ENCODE measurements at regions not wholly inside any gene's neighbourhood (a gene's known extent, or its start where the extent isn't known, plus 50 kb on each side); places are given as distances from the start of the nearest gene placed in this dataset.
"Not testable (repeated sequence)": the region's sequence is repeated elsewhere in the genome, so short reads cannot be mapped to it uniquely, and the experiment has no call there.

- Histone ChIP-seq H3K36me3 (ENCODE audit: control insufficient read depth in 1 of 2, insufficient read depth in 2 of 2, low read length in 2 of 2) (no peaks in the 10 kb centered on the region), H3K9me3 (ENCODE audit: control insufficient read depth in 1 of 2, low read length in 2 of 2) (peaks cover 0 to 4% of the 10 kb centered on the region in 2 donors), H3K27ac (ENCODE audit: low read length) (no peak overlapping the region), H3K4me1 (ENCODE audit: control insufficient read depth in 1 of 2, insufficient read depth in 2 of 2, low read length in 2 of 2) (no peaks in the 10 kb centered on the region), H3K27me3 (ENCODE audit: low read depth, low read length) (no peaks in the 10 kb centered on the region), H3K4me3 (ENCODE audit: low read depth in 1 of 2, low read length in 2 of 2) (no peak overlapping the region)
Measured at GRCh38 chr16:25566183-25566582, 125.6 kb upstream of the HS3ST4 start.

- H3K4me3 ChIP-seq (ENCODE audit: low read depth in 1 of 2, low read length in 2 of 2) = no peak overlapping the region
- no peaks in the 10 kb centered on the region for H3K36me3 ChIP-seq (ENCODE audit: control insufficient read depth in 1 of 2, insufficient read depth in 2 of 2, low read length in 2 of 2)
- no peak overlapping the region for H3K27ac ChIP-seq (ENCODE audit: low read length)
- H3K9me3 ChIP-seq (ENCODE audit: control insufficient read depth in 1 of 2, low read length in 2 of 2) = peaks cover 0 to 7% of the 10 kb centered on the region in 2 donors
- H3K27me3 ChIP-seq (ENCODE audit: low read depth, low read length) = no peaks in the 10 kb centered on the region
- no peaks in the 10 kb centered on the region for H3K4me1 ChIP-seq (ENCODE audit: control insufficient read depth in 1 of 2, insufficient read depth in 2 of 2, low read length in 2 of 2)
Measured at GRCh38 chr16:25563700-25564099, 128.1 kb upstream of the HS3ST4 start.

- not testable (repeated sequence) for H3K9me3 ChIP-seq (ENCODE audit: control insufficient read depth in 1 of 2, low read length in 2 of 2); H3K27ac ChIP-seq (ENCODE audit: low read length); H3K4me3 ChIP-seq (ENCODE audit: low read depth in 1 of 2, low read length in 2 of 2); H3K27me3 ChIP-seq (ENCODE audit: low read depth, low read length); H3K36me3 ChIP-seq (ENCODE audit: control insufficient read depth in 1 of 2, insufficient read depth in 2 of 2, low read length in 2 of 2); H3K4me1 ChIP-seq (ENCODE audit: control insufficient read depth in 1 of 2, insufficient read depth in 2 of 2, low read length in 2 of 2)
Measured at GRCh38 chr16:25561723-25562122, 130.0 kb upstream of the HS3ST4 start.

DNA sequence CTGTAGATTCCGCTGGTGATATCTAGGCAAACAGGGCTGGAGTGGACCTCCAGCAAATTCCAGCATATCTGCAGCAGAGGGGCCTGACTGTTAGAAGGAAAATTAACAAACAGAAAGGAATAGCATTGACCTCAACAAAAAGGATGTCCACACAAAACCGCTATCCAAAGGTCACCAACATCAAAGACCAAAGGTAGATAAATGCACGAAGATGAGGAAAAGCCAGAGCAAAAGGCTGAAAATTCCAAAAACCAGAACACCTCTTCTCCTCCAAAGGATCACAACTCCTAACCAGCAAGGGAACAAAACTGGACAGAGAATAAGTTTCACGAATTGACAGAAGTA lies 134.8 kb upstream of the HS3ST4 start:
- H3K4me3 ChIP-seq (ENCODE audit: low read depth in 1 of 2, low read length in 2 of 2); H3K9me3 ChIP-seq (ENCODE audit: control insufficient read depth in 1 of 2, low read length in 2 of 2); H3K27ac ChIP-seq (ENCODE audit: low read length); H3K4me1 ChIP-seq (ENCODE audit: control insufficient read depth in 1 of 2, insufficient read depth in 2 of 2, low read length in 2 of 2); H3K36me3 ChIP-seq (ENCODE audit: control insufficient read depth in 1 of 2, insufficient read depth in 2 of 2, low read length in 2 of 2); H3K27me3 ChIP-seq (ENCODE audit: low read depth, low read length): not testable (repeated sequence)

- H3K9me3 ChIP-seq (ENCODE audit: control insufficient read depth in 1 of 2, low read length in 2 of 2); H3K36me3 ChIP-seq (ENCODE audit: control insufficient read depth in 1 of 2, insufficient read depth in 2 of 2, low read length in 2 of 2); H3K27ac ChIP-seq (ENCODE audit: low read length); H3K4me1 ChIP-seq (ENCODE audit: control insufficient read depth in 1 of 2, insufficient read depth in 2 of 2, low read length in 2 of 2); H3K4me3 ChIP-seq (ENCODE audit: low read depth in 1 of 2, low read length in 2 of 2); H3K27me3 ChIP-seq (ENCODE audit: low read depth, low read length): not testable (repeated sequence)
Measured at GRCh38 chr16:25556289-25556967, 135.3 kb upstream of the HS3ST4 start.

DNA sequence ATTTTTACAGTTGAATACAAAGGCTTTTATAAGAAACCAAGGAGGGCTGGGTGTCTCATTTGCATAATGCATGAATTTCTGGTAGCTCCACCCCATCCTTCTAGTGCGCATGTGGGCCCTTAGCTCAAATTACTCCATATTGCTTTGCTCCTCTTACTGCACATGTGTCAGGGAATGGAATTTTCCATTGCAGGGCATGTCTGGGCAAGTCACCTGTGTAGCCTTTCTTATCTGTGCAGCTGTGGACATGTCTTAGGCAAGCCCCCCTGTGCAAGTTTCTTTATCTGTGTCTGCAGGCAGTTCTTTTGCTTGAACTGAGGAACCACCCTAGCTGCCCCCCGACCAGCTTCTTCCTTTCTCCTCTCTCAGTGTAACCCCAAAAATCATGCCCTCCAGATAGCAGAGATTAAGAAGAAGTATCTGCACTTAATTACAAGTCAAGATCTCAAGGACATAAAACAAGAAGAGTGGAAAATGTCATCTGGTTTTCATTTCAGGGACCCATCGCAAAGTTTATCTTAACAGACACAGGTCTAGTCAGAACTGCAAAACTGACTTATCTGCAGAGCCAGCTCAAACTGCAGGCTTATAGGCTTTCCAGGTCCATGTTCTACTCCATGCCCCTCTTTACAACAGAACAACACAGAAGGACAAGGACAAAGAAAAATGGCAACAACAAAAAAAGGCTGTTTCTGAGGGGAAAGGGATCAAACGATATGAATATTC lies 137.9 kb upstream of the HS3ST4 start:
- Histone ChIP-seq H3K27me3 (ENCODE audit: low read depth, low read length) (no peaks in the 10 kb centered on the region), H3K4me3 (ENCODE audit: low read depth in 1 of 2, low read length in 2 of 2) (no peak overlapping the region), H3K27ac (ENCODE audit: low read length) (no peak overlapping the region), H3K36me3 (ENCODE audit: control insufficient read depth in 1 of 2, insufficient read depth in 2 of 2, low read length in 2 of 2) (no peaks in the 10 kb centered on the region), H3K4me1 (ENCODE audit: control insufficient read depth in 1 of 2, insufficient read depth in 2 of 2, low read length in 2 of 2) (no peaks in the 10 kb centered on the region), H3K9me3 (ENCODE audit: control insufficient read depth in 1 of 2, low read length in 2 of 2) (peaks cover 0 to 14% of the 10 kb centered on the region in 2 donors)

- H3K27me3 ChIP-seq (ENCODE audit: low read depth, low read length) = no peaks in the 10 kb centered on the region
- H3K36me3 ChIP-seq (ENCODE audit: control insufficient read depth in 1 of 2, insufficient read depth in 2 of 2, low read length in 2 of 2) = no peaks in the 10 kb centered on the region
- H3K4me3 ChIP-seq (ENCODE audit: low read depth in 1 of 2, low read length in 2 of 2) = no peak overlapping the region
- peaks cover 0 to 12% of the 10 kb centered on the region in 2 donors for H3K9me3 ChIP-seq (ENCODE audit: control insufficient read depth in 1 of 2, low read length in 2 of 2)
- H3K4me1 ChIP-seq (ENCODE audit: control insufficient read depth in 1 of 2, insufficient read depth in 2 of 2, low read length in 2 of 2) = no peaks in the 10 kb centered on the region
- H3K27ac ChIP-seq (ENCODE audit: low read length) = no peak overlapping the region
Measured at GRCh38 chr16:25550647-25551046, 141.1 kb upstream of the HS3ST4 start.

- H3K4me3 ChIP-seq (ENCODE audit: low read depth in 1 of 2, low read length in 2 of 2) = no peak overlapping the region
- H3K27ac ChIP-seq (ENCODE audit: low read length) = no peak overlapping the region
- H3K4me1 ChIP-seq (ENCODE audit: control insufficient read depth in 1 of 2, insufficient read depth in 2 of 2, low read length in 2 of 2) = no peaks in the 10 kb centered on the region
- H3K36me3 ChIP-seq (ENCODE audit: control insufficient read depth in 1 of 2, insufficient read depth in 2 of 2, low read length in 2 of 2) = no peaks in the 10 kb centered on the region
- no peaks in the 10 kb centered on the region for H3K27me3 ChIP-seq (ENCODE audit: low read depth, low read length)
- peaks cover 0 to 12% of the 10 kb centered on the region in 2 donors for H3K9me3 ChIP-seq (ENCODE audit: control insufficient read depth in 1 of 2, low read length in 2 of 2)
Measured at GRCh38 chr16:25546791-25547190, 145.0 kb upstream of the HS3ST4 start.

DNA sequence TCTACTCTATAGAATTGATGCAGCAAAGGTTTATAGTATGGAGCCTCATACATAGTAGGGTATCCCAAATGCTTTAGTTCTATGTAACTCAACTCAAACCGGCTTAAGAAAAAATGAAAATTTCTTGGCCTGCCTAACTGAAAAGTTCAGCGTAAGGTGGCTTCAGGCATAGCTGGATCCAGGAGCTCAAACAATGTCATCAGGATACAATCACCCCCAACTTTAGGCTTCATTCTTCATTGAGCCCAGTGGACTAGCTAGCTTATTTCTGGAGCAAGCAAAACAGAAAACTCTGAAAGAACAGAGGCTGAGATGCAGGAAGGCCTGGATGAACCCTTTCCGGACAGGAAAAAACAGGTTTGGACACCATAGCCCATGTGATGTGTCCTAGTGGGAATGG lies 147.5 kb upstream of the HS3ST4 start:
- Histone ChIP-seq H3K36me3 (ENCODE audit: control insufficient read depth in 1 of 2, insufficient read depth in 2 of 2, low read length in 2 of 2) (no peaks in the 10 kb centered on the region), H3K27me3 (ENCODE audit: low read depth, low read length) (no peaks in the 10 kb centered on the region), H3K4me1 (ENCODE audit: control insufficient read depth in 1 of 2, insufficient read depth in 2 of 2, low read length in 2 of 2) (no peaks in the 10 kb centered on the region), H3K9me3 (ENCODE audit: control insufficient read depth in 1 of 2, low read length in 2 of 2) (no peaks in the 10 kb centered on the region), H3K4me3 (ENCODE audit: low read depth in 1 of 2, low read length in 2 of 2) (no peak overlapping the region), H3K27ac (ENCODE audit: low read length) (no peak overlapping the region)

- H3K27ac ChIP-seq (ENCODE audit: low read length) = no peak overlapping the region
Measured at GRCh38 chr16:25542306-25542705, 149.5 kb upstream of the HS3ST4 start.

DNA sequence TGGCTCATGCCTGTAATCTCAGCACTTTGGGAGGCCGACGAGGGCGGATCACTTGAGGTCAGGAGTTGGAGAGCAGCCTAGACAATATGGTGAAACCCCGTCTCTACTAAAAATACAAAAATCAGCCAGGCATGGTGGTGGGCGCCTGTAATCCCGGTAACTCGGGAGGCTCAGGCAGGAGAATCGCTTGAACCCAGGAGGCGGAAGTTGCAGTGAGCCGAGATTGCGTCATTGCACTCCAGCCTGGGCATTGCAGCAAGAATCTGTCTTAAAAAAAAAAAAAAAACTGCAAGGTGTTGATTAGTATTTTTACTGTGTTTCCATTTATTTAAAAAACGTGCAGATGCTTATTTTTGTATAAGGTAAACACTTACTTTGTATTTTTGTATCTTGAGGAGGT lies 152.0 kb upstream of the HS3ST4 start:
- H3K27me3 ChIP-seq (ENCODE audit: low read depth, low read length); H3K36me3 ChIP-seq (ENCODE audit: control insufficient read depth in 1 of 2, insufficient read depth in 2 of 2, low read length in 2 of 2); H3K9me3 ChIP-seq (ENCODE audit: control insufficient read depth in 1 of 2, low read length in 2 of 2); H3K4me3 ChIP-seq (ENCODE audit: low read depth in 1 of 2, low read length in 2 of 2); H3K4me1 ChIP-seq (ENCODE audit: control insufficient read depth in 1 of 2, insufficient read depth in 2 of 2, low read length in 2 of 2); H3K27ac ChIP-seq (ENCODE audit: low read length): not testable (repeated sequence)

More at GRCh38 chr16:25542306-25542705, 149.5 kb upstream of the HS3ST4 start:
- no peaks in the 10 kb centered on the region for H3K9me3 ChIP-seq (ENCODE audit: control insufficient read depth in 1 of 2, low read length in 2 of 2)
- no peak overlapping the region for H3K4me3 ChIP-seq (ENCODE audit: low read depth in 1 of 2, low read length in 2 of 2)
- H3K27me3 ChIP-seq (ENCODE audit: low read depth, low read length) = no peaks in the 10 kb centered on the region
- H3K4me1 ChIP-seq (ENCODE audit: control insufficient read depth in 1 of 2, insufficient read depth in 2 of 2, low read length in 2 of 2) = no peaks in the 10 kb centered on the region
- H3K36me3 ChIP-seq (ENCODE audit: control insufficient read depth in 1 of 2, insufficient read depth in 2 of 2, low read length in 2 of 2) = no peaks in the 10 kb centered on the region

DNA sequence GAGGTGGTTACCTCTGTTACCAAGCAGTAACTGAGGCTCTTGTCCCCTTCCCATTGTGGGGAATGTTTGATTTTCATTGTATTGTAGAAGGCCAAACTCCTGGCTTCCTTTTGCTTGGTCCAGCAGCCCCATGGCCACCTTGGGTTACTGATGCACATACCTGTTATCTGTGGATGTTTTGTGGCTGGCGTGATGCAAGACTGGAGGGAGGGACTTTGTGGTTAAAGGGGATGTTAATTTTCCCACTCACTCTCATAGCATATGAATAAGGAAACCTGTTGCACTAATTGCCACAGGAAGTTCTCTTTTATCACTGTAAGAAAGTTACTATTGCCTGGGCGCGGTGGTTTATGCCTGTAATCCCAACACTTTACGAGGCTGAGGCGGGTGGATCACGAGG lies 168.6 kb upstream of the HS3ST4 start:
- no peaks in the 10 kb centered on the region for H3K36me3 ChIP-seq (ENCODE audit: control insufficient read depth in 1 of 2, insufficient read depth in 2 of 2, low read length in 2 of 2)
- H3K4me3 ChIP-seq (ENCODE audit: low read depth in 1 of 2, low read length in 2 of 2) = no peak overlapping the region
- no peak overlapping the region for H3K27ac ChIP-seq (ENCODE audit: low read length)
- no peaks in the 10 kb centered on the region for H3K9me3 ChIP-seq (ENCODE audit: control insufficient read depth in 1 of 2, low read length in 2 of 2)
- H3K4me1 ChIP-seq (ENCODE audit: control insufficient read depth in 1 of 2, insufficient read depth in 2 of 2, low read length in 2 of 2) = no peaks in the 10 kb centered on the region
- no peaks in the 10 kb centered on the region for H3K27me3 ChIP-seq (ENCODE audit: low read depth, low read length)
